HS-5 (cell line): ENCODE measurements at regions not wholly inside any gene's neighbourhood (a gene's known extent, or its start where the extent isn't known, plus 50 kb on each side); places are given as distances from the start of the nearest gene placed in this dataset.
"Not testable (repeated sequence)": the region's sequence is repeated elsewhere in the genome, so short reads cannot be mapped to it uniquely, and the experiment has no call there.

Experiments
- DNase-seq: peaks from one replicate; pipeline ENCODE4 v3.0.0-alpha.2; 2012; ENCODE audit warnings: low read depth

GRCh38 chr4:137468836-137469235 lies 63.5 kb downstream of the PCDH18 start:
- no peak for DNase-seq

DNA sequence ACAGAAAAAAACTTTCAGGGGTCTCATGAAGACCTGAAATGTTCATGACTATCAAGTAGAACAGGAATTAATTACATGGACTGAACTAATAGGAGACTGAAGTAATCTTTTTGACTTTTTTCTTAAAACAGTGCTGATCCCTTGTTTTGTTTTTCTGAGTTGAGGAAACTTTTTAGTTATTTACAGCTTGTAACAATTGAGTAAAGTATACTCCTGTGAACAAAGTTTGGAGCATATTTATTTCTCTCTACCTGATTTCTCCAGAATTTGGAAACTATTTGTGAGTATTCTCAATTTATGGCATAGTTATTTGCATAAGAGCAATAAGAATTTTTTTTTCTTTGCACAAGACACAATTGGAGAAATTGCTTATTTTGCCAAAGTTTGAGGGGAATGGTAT lies 64.8 kb downstream of the PCDH18 start:
- no peak for DNase-seq

GRCh38 chr4:137463377-137464003 lies 68.8 kb downstream of the PCDH18 start:
- no peak for DNase-seq

- DNase-seq: no peak
Measured at GRCh38 chr4:137455647-137456321, 76.5 kb downstream of the PCDH18 start.

DNA sequence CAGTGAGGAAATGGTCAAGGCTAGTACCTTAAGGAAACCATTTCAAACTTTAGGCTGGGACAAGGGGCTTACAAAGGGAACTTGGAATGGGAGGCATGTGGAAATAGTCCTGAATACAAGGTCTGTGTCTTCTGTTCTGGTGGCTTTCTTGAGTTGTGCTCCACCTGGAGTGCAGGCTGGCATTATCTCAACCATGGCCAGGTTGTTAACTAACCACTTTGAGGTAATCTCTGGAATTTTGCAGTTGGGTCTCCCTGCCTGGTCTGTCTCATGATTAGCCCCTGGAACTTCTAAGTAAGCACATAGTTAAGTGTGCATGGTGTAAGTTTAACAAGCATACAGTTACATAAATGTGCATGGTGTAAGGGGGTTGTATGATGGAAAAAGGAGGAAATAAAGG lies 77.5 kb downstream of the PCDH18 start:
- no peak for DNase-seq

GRCh38 chr4:137452799-137453198 lies 79.5 kb downstream of the PCDH18 start:
- no peak for DNase-seq

- no peak for DNase-seq
Measured at GRCh38 chr4:137451172-137451825, 81.0 kb downstream of the PCDH18 start.

- no peak for DNase-seq
Measured at GRCh38 chr4:137448402-137448801, 83.9 kb downstream of the PCDH18 start.

- no peak for DNase-seq
Measured at GRCh38 chr4:137446071-137446470, 86.2 kb downstream of the PCDH18 start.

GRCh38 chr4:137443031-137443800 lies 89.1 kb downstream of the PCDH18 start:
- no peak for DNase-seq

DNA sequence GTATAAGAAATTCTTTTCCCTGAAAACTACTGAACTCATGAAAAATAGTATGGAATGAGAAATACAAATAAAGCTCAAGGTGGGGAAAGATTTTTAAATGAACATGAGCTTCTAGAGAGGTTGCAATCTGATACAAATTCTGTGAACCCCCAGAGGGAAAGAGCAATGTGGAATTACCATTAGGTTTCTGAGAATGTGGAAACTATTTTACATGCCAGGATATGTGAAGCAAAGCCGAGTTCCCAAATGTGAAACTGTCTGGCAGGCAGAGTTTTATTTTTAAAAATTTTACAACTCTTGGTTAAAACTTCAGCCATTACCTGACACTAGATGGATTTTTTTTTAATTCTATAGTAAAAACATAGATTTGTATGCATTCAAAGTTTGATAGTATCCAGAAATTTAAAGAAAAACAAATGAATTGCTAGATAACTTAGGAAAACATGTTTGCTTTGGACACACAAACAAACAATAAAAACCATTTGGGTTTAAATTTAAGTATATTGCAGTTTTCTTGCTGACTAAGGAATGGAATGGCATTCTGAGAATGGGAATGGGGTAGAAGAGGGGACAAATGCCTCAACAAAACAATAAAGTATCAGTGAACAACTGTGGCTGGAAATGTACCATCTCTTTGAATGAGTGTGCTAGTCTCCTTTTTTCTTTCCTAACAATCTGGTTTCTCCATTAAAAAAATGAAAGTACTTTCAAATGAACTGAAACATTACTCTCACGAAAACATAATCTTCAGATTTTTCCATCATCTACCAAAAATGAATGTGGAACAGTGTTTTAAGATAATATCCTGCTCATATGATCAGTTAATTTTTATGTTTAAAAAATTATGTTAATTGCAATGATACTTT lies 99.6 kb downstream of the PCDH18 start:
- no peak for DNase-seq

GRCh38 chr4:137430171-137430570 lies 102.1 kb downstream of the PCDH18 start:
- DNase-seq: no peak

DNA sequence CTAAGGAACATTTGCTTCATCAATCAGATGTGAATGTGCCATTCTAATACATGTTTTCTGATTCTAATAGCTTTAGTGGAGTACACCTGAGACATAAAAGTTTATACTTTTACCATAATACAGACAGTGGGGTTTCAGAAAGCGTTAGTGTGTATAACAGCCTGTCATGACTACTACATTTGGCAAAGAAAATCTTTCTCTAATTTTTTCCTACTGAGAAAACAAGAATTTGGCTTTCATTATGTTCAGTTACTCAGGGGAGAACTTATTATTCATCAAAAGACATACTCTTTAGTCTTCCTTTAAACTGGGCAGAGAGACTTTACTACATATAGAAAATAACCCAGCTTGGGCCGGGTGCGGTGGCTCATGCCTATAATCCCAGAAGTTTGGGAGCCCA lies 104.9 kb downstream of the PCDH18 start:
- no peak for DNase-seq

- DNase-seq: no peak
Measured at GRCh38 chr4:137425281-137425680, 107.0 kb downstream of the PCDH18 start.

- no peak for DNase-seq
Measured at GRCh38 chr4:137422666-137423065, 109.6 kb downstream of the PCDH18 start.

GRCh38 chr4:137421796-137422195 lies 110.5 kb downstream of the PCDH18 start:
- no peak for DNase-seq

DNA sequence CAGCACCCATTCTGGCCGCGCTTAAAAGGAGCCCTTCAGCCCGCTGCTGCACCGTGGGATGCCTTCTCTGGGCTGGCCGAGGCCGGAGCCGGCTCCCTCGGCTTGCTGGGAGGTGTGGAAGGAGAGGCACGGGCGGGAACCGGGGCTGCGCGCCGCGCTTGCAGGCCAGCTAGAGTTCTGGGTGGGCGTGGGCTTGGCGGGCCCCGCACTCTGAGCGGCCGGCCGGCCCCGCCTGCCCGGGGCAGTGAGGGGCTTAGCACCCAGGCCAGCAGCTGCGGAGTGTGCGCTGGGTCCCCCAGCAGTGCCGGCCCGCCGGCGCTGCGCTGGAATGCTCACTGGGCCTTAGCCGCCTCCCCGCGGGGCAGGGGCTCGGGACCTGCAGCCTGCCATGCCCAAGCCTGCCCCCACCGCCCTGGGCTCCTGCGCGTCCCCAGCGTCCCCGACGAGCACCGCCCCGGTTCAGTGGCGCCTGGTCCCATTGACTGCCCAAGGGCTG lies 111.3 kb downstream of the PCDH18 start:
- no peak for DNase-seq

GRCh38 chr4:137417676-137418075 lies 114.6 kb downstream of the PCDH18 start:
- DNase-seq: no peak

DNA sequence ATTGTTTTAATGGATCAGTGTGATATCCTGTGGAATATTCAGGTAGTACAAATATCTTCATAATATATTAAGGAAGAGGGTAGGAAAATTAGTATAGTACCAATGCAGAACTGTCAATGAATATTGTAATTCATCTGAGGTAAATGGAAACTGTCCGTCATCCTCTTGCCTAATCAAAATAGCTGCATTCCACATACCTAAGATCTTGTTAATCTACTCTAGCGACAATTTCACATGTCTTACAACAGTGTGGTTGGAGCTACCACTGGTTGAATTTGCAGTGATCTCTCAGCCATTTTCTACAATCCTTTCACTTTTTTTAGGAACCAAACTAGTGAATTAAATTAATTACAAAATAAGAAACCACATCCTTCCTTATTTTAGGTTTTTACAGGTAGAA lies 117.5 kb downstream of the PCDH18 start:
- no peak for DNase-seq

GRCh38 chr4:137408527-137409177 lies 123.6 kb downstream of the PCDH18 start:
- DNase-seq: no peak

DNA sequence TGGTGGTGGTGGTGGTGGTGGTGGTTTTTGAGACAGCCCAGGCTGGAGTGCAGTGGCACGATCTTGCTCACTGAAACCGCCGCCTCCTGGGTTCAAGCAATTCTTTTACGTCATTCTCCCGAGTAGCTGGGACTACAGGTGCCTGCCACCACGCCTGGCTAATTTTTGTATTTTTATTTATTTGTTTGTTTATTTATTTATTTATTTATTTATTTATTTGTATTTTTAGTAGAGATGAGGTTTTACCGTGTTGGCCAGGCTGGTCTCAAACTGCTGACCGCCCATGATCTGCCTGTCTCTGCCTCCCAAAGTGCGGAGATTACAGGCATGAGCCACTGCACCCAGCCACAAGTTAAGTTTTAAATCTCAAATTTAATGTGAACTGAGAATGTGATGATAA lies 126.5 kb downstream of the PCDH18 start:
- not testable (repeated sequence) for DNase-seq
